CD4-positive, alpha-beta memory T cell (primary cell): ENCODE measurements at regions not wholly inside any gene's neighbourhood (a gene's known extent, or its start where the extent isn't known, plus 50 kb on each side); places are given as distances from the start of the nearest gene placed in this dataset.
A peak's percentile ranks its signal among the peaks of the same experiment; 100 is the strongest.

Source experiments
- CTCF ChIA-PET: fragments of 350-600 bp; sonication (Branson Sonifier 250); formaldehyde crosslinking; loops from one replicate; lab custom pipeline; 2021; ENCODE audit warnings: inconsistent platforms; ENCODE audit not compliant: partially characterized antibody; lab: Charles Lee
- POLR2A ChIA-PET: fragments of 350-600 bp; sonication (Branson Sonifier 250); formaldehyde crosslinking; loops from one replicate; lab custom pipeline; 2021; ENCODE audit not compliant: partially characterized antibody; lab: Charles Lee
- DNase-seq, 5 donors: peaks; one replicate each; pipeline versions ENCODE4 v3.0.0 to v3.0.0-alpha.2; 2020 to 2022; ENCODE audit warnings: mixed read lengths in 1 of 5
- H3K27ac ChIP-seq: one replicate; pipeline ENCODE4 v1.7.0; 2013; ENCODE audit warnings: low read depth, low read length
- H3K27me3 ChIP-seq: 2 replicates; pipeline ENCODE4 v1.7.0; 2013; ENCODE audit warnings: mild to moderate bottlenecking, low read length, moderate library complexity; ENCODE audit not compliant: insufficient read depth
- H3K36me3 ChIP-seq: 2 replicates; pipeline ENCODE4 v1.7.0; 2013; ENCODE audit warnings: mild to moderate bottlenecking, low read length, moderate library complexity; ENCODE audit not compliant: insufficient read depth
- H3K4me1 ChIP-seq: 2 replicates; pipeline ENCODE4 v1.7.0; 2013; ENCODE audit warnings: mild to moderate bottlenecking, low read length, moderate library complexity; ENCODE audit not compliant: insufficient read depth
- H3K4me3 ChIP-seq, 2 donors: one replicate each; pipeline ENCODE4 v1.7.0; 2013; ENCODE audit warnings: low read length in 2 of 2, mild to moderate bottlenecking in 1 of 2
- H3K9me3 ChIP-seq, 2 donors: one replicate each; pipeline ENCODE4 v1.7.0; 2013; ENCODE audit warnings: low read length in 2 of 2, control low read depth in 1 of 2; ENCODE audit not compliant: control insufficient read depth in 1 of 2
- H3K27ac Mint-ChIP-seq, 7 donors: one replicate each; pipeline ENCODE4 v1.8.0; 2020 to 2021; ENCODE audit warnings: mixed read lengths in 7 of 7, mild to moderate bottlenecking in 6 of 7, inconsistent platforms in 3 of 7, moderate library complexity in 3 of 7
- H3K27me3 Mint-ChIP-seq, 2 donors: one replicate each; pipeline ENCODE4 v1.8.0; 2020 to 2021; ENCODE audit warnings: mixed read lengths in 2 of 2
- H3K36me3 Mint-ChIP-seq, 2 donors: one replicate each; pipeline ENCODE4 v1.8.0; 2020 to 2021; ENCODE audit warnings: mixed read lengths in 2 of 2, inconsistent platforms in 1 of 2, mild to moderate bottlenecking in 1 of 2
- H3K4me1 Mint-ChIP-seq, 4 donors: one replicate each; pipeline ENCODE4 v1.8.0; 2020 to 2021; ENCODE audit warnings: mixed read lengths in 4 of 4, mild to moderate bottlenecking in 1 of 4
- H3K4me3 Mint-ChIP-seq, 8 donors: one replicate each; pipeline ENCODE4 v1.8.0; 2020 to 2021; ENCODE audit warnings: mixed read lengths in 8 of 8, mild to moderate bottlenecking in 7 of 8, moderate library complexity in 6 of 8, inconsistent platforms in 3 of 8
- H3K9me3 Mint-ChIP-seq, 8 donors: one replicate each; pipeline ENCODE4 v1.8.0; 2020 to 2021; ENCODE audit warnings: mixed read lengths in 8 of 8, mild to moderate bottlenecking in 5 of 8, inconsistent platforms in 3 of 8, moderate library complexity in 1 of 8
- intact Hi-C: fragments of 100-400 bp; cut with micrococcal nuclease; formaldehyde crosslinking; loops from one replicate; pipeline ENCODE4 v1.15.1; 2023

DNA sequence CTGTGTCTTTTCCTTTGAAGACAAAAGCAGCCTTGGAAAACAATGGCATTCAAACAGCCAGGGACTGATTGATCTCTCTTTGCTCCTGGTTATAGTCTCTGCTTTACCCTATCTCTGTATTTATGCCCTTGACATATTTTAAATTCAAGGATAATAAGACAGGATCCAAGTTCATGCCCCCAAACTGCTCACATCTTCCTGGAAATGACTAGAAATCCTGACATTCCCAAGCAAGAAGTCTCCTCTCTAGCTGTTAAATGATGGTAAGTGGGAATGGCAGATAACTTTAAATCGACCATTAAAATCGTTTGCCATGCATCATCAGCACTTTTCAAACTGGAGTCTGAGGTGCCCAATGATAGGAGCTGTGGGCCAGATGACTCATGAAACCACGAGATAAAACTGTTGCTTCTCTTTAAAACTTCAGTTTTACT, 435.6 kb downstream of the FOXO1 start:
- ChIA-PET CTCF (interaction anchor here (1.4 kb wide), 1 partner anchor 161 kb away, joined by 3 read pairs; no protein-coding TSS in a partner anchor), POLR2A (interaction anchor here (0.7 to 2.0 kb wide), 3 partner anchors 24 to 434 kb away, joined by 3 to 4 read pairs (median 4); no protein-coding TSS in a partner anchor)
- Mint-ChIP-seq H3K36me3 (no peaks in the 10 kb centered on the region), H3K27me3 (no peaks in the 10 kb centered on the region), H3K27ac (peak overlapping the region in 2 of 7 donors; percentile 42 to 51), H3K9me3 (no peaks in the 10 kb centered on the region), H3K4me1 (peaks cover 10 to 24% (median 12%) of the 10 kb centered on the region in 4 donors), H3K4me3 (peak overlapping the region in 1 of 8 donors; percentile 56)
- no peak overlapping the region for H3K27ac ChIP-seq
- intact Hi-C loops = no loop called here
- peaks cover 5% of the 10 kb centered on the region for H3K4me1 ChIP-seq
- H3K27me3 ChIP-seq = no peaks in the 10 kb centered on the region
- H3K9me3 ChIP-seq = no peaks in the 10 kb centered on the region
- no peak for DNase-seq
- no peak overlapping the region for H3K4me3 ChIP-seq
- H3K36me3 ChIP-seq = no peaks in the 10 kb centered on the region

- intact Hi-C loops = no loop called here
- Mint-ChIP-seq H3K36me3 (no peaks in the 10 kb centered on the region), H3K4me3 (no peak overlapping the region), H3K27ac (no peak overlapping the region), H3K4me1 (peaks cover 10 to 24% (median 12%) of the 10 kb centered on the region in 4 donors), H3K9me3 (no peaks in the 10 kb centered on the region), H3K27me3 (no peaks in the 10 kb centered on the region)
- POLR2A ChIA-PET = interaction anchor here (0.7 to 2.0 kb wide), 2 partner anchors 44 to 434 kb away, joined by 4 read pairs; no protein-coding TSS in a partner anchor
- H3K27me3 ChIP-seq = no peaks in the 10 kb centered on the region
- H3K36me3 ChIP-seq = no peaks in the 10 kb centered on the region
- H3K4me3 ChIP-seq = no peak overlapping the region
- H3K27ac ChIP-seq = no peak overlapping the region
- no peaks in the 10 kb centered on the region for H3K9me3 ChIP-seq
- DNase-seq = no peak
- CTCF ChIA-PET = interaction anchor here (1.1 to 1.4 kb wide), 3 partner anchors 11 to 451 kb away, joined by 3 read pairs; no protein-coding TSS in a partner anchor
- H3K4me1 ChIP-seq = peaks cover 5% of the 10 kb centered on the region
These were observed 435.1 kb downstream of the FOXO1 start for GRCh38 chr13:40231311-40231710.

GRCh38 chr13:40231751-40232150, 434.7 kb downstream of the FOXO1 start:
- no peak for DNase-seq
- Mint-ChIP-seq H3K9me3 (no peaks in the 10 kb centered on the region), H3K27me3 (no peaks in the 10 kb centered on the region), H3K27ac (peak overlapping the region in 1 of 7 donors; percentile 44), H3K4me3 (no peak overlapping the region), H3K4me1 (peaks cover 10 to 24% (median 12%) of the 10 kb centered on the region in 4 donors), H3K36me3 (no peaks in the 10 kb centered on the region)
- H3K4me1 ChIP-seq = peaks cover 5% of the 10 kb centered on the region
- CTCF ChIA-PET = interaction anchor here (1.1 kb wide), 2 partner anchors 12 to 451 kb away, joined by 3 read pairs; no protein-coding TSS in a partner anchor
- H3K27ac ChIP-seq = no peak overlapping the region
- no peaks in the 10 kb centered on the region for H3K9me3 ChIP-seq
- no peaks in the 10 kb centered on the region for H3K27me3 ChIP-seq
- no peaks in the 10 kb centered on the region for H3K36me3 ChIP-seq
- intact Hi-C loops = no loop called here
- no peak overlapping the region for H3K4me3 ChIP-seq
- POLR2A ChIA-PET = interaction anchor here (2.0 kb wide), 1 partner anchor 44 kb away, joined by 4 read pairs; no protein-coding TSS in a partner anchor

DNA sequence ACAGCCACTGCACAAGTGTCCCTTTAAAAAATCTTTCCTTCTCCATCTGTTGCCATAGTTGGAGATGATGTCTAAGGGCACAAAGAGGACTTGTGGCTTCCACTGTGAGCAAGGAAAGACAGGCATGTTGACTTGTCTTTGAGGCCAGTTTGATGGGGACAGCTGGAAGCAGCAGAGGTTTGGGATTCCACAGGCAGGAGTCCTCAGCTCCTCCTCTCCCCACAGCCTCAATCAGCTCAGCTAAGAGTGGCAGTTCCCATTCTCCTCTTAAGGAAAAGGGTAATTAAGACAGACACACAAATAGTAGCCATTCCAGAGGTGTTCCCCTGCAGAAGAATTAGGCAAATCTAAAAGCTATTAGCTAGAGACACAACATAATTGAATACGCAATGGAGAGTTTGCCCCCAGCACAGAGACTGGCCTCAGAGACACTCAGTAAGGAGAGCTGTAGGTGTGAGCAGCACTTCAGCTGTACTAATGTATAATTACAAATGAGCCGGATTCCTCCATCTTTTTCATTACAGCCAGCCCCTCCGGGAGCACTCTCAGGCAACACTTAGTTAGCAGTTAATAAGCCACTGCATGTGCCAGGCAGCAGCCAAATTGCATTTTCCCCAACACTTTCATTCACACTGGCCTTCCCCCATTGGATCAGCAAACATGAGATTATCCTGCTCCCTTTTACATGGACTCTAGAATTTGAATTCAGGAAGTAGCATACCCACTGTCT, 434.0 kb downstream of the FOXO1 start:
- H3K27ac ChIP-seq = no peak overlapping the region
- H3K9me3 Mint-ChIP-seq = no peaks in the 10 kb centered on the region
- no peaks in the 10 kb centered on the region for H3K9me3 ChIP-seq
- H3K36me3 Mint-ChIP-seq = no peaks in the 10 kb centered on the region
- ChIA-PET CTCF (interaction anchor here (1.1 kb wide), 2 partner anchors 12 to 450 kb away, joined by 3 read pairs; no protein-coding TSS in a partner anchor), POLR2A (interaction anchor here (0.9 kb wide), 1 partner anchor 88 kb away, joined by 3 read pairs; no protein-coding TSS in a partner anchor)
- peak overlapping the region in 1 of 7 donors; percentile 17 for H3K27ac Mint-ChIP-seq
- peaks cover 5% of the 10 kb centered on the region for H3K4me1 ChIP-seq
- no peak overlapping the region for H3K4me3 ChIP-seq
- intact Hi-C loops = no loop called here
- no peak for DNase-seq
- peaks cover 10 to 24% (median 12%) of the 10 kb centered on the region in 4 donors for H3K4me1 Mint-ChIP-seq
- H3K27me3 Mint-ChIP-seq = no peaks in the 10 kb centered on the region
- no peaks in the 10 kb centered on the region for H3K36me3 ChIP-seq
- no peaks in the 10 kb centered on the region for H3K27me3 ChIP-seq
- H3K4me3 Mint-ChIP-seq = no peak overlapping the region

GRCh38 chr13:40233731-40234195, 432.7 kb downstream of the FOXO1 start:
- Mint-ChIP-seq H3K27me3 (no peaks in the 10 kb centered on the region), H3K36me3 (no peaks in the 10 kb centered on the region), H3K4me1 (peaks cover 10 to 24% (median 12%) of the 10 kb centered on the region in 4 donors), H3K27ac (no peak overlapping the region), H3K9me3 (no peaks in the 10 kb centered on the region), H3K4me3 (no peak overlapping the region)
- H3K27me3 ChIP-seq = no peaks in the 10 kb centered on the region
- intact Hi-C loops = no loop called here
- ChIA-PET CTCF (no interaction called here), POLR2A (no interaction called here)
- no peaks in the 10 kb centered on the region for H3K36me3 ChIP-seq
- H3K9me3 ChIP-seq = no peaks in the 10 kb centered on the region
- H3K4me1 ChIP-seq = peaks cover 5% of the 10 kb centered on the region
- DNase-seq = no peak
- H3K27ac ChIP-seq = no peak overlapping the region
- H3K4me3 ChIP-seq = no peak overlapping the region

- no peaks in the 10 kb centered on the region for H3K36me3 Mint-ChIP-seq
These were observed 431.2 kb downstream of the FOXO1 start for GRCh38 chr13:40235160-40235796.

More at GRCh38 chr13:40235160-40235796, 431.2 kb downstream of the FOXO1 start:
- no peaks in the 10 kb centered on the region for H3K9me3 ChIP-seq
- peaks cover 2% of the 10 kb centered on the region for H3K4me1 ChIP-seq
- DNase-seq = no peak
- no peak overlapping the region for H3K4me3 ChIP-seq
- intact Hi-C loops = no loop called here
- CTCF ChIA-PET = no interaction called here
- Mint-ChIP-seq H3K9me3 (no peaks in the 10 kb centered on the region), H3K27me3 (no peaks in the 10 kb centered on the region), H3K4me3 (no peak overlapping the region), H3K4me1 (peaks cover 5 to 17% (median 7%) of the 10 kb centered on the region in 4 donors), H3K27ac (no peak overlapping the region)
- H3K27ac ChIP-seq = no peak overlapping the region
- no peaks in the 10 kb centered on the region for H3K27me3 ChIP-seq
- POLR2A ChIA-PET = no interaction called here
- no peaks in the 10 kb centered on the region for H3K36me3 ChIP-seq
